Esophagus squamous epithelium (tissue), 4 donors: ENCODE measurements at regions not wholly inside any gene's neighbourhood (a gene's known extent, or its start where the extent isn't known, plus 50 kb on each side); places are given as distances from the start of the nearest gene placed in this dataset.

Experiments
- CTCF ChIP-seq, 6 experiments: fragments of 450-650 bp in 4 of 6; fragments of 200-600 bp in 2 of 6; sonication (generic) in 2 of 6; IDR thresholded peaks; one replicate each; pipeline ENCODE4 v1.5.1; 2016 to 2019; ENCODE audit warnings: antibody characterized with exemption in 6 of 6, mild to moderate bottlenecking in 4 of 6, moderate library complexity in 4 of 6
- POLR2A ChIP-seq, 4 donors: fragments of 450-650 bp; IDR thresholded peaks; one replicate each; pipeline ENCODE4 v1.6.1; 2017; ENCODE audit warnings: antibody characterized with exemption in 4 of 4, mild to moderate bottlenecking in 4 of 4, moderate library complexity in 3 of 4

DNA sequence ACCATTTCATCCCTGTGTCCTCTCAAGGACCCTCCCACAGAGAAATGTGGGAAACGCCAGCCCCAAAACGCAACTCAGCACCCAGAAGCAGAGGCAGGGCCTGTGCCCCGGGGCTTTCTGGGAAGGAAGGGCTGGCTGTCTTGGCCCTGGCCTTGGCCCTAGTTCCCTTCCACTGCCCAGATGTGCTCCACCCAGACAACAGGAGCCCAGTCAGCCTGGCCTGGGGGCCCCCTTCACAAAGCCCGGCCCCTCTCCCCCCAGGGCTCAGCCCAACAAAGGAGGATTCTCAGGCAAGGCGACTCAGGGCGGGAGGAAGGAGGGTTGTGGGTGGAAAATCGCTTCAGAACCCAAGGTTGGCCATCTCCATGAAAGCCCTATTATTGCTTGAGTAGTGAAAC is 82.5 kb downstream of the PJA1 start:
- no peak for TF ChIP-seq POLR2A (IDR thresholded peaks at IDR 0.05)
- TF ChIP-seq CTCF (IDR thresholded peaks at IDR 0.05), result no peak
